Mammary epithelial cell (primary cell): ENCODE measurements at regions not wholly inside any gene's neighbourhood (a gene's known extent, or its start where the extent isn't known, plus 50 kb on each side); places are given as distances from the start of the nearest gene placed in this dataset.

Experiments
- EZH2 ChIP-seq: IDR thresholded peaks from 2 replicates; pipeline ENCODE4 v1.6.1; 2012; ENCODE audit warnings: low read length, inconsistent platforms, borderline replicate concordance
- TF ChIP-seq, protein P1 (sequence below), 2 donors: IDR thresholded peaks in 1 of 2; conservative IDR thresholded peaks in 1 of 2; 2 replicates each; pipeline ENCODE4 v1.5.1; 2011 to 2012; ENCODE audit warnings: inconsistent platforms in 2 of 2, low read length in 2 of 2, mild to moderate bottlenecking in 2 of 2, control low read depth in 1 of 2, low read depth in 1 of 2; ENCODE audit not compliant: insufficient read depth in 1 of 2; ENCODE audit errors: extremely low read depth in 1 of 2

DNA sequence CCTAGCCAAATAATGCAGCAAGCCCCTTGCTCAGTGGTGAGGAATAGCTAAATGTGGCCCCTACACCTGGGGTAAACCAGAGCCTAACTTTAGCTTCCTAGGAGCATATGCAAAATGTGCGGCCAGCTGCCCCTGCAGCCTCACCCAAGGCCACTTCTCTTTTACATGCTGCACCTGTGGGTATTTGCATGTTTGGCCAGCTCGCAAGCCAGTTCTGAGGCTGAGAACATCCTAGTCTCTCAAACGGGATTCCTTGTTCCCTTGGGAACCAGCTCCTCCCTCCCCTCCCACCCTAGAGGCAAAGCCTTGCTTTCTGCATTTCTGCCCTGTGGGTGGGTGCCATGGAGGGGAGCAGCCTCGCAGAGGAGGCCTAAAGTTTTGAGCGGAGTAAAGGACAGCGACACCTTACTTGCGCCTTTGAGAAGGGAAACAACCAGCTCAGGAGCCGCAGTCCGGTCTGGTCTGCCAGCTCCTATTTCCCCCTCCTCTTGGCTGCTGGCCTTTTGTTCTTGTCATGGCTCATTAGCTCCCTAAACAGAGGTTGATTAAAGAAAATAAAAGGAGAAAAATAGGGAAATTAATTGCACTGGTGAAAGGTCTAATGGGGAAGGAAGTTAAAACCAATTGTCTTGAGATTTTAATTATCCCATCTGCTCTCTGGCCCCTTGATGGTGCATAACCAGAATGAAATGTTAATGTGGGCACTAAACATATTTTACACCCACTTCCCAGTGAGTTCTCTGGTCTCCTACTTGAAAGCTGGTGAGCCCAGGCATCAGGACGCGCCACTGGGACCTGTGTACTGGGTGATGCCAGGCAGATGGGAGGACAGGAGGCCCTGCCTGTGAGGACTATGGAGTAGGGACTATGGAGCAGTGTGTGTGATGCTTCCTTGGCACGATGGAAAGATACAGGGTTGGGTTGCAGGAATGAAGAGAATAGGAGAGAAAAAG, 68.7 kb downstream of the TEX35 start:
- TF ChIP-seq, protein P1, sequence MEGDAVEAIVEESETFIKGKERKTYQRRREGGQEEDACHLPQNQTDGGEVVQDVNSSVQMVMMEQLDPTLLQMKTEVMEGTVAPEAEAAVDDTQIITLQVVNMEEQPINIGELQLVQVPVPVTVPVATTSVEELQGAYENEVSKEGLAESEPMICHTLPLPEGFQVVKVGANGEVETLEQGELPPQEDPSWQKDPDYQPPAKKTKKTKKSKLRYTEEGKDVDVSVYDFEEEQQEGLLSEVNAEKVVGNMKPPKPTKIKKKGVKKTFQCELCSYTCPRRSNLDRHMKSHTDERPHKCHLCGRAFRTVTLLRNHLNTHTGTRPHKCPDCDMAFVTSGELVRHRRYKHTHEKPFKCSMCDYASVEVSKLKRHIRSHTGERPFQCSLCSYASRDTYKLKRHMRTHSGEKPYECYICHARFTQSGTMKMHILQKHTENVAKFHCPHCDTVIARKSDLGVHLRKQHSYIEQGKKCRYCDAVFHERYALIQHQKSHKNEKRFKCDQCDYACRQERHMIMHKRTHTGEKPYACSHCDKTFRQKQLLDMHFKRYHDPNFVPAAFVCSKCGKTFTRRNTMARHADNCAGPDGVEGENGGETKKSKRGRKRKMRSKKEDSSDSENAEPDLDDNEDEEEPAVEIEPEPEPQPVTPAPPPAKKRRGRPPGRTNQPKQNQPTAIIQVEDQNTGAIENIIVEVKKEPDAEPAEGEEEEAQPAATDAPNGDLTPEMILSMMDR (conservative IDR thresholded peaks at IDR 0.05 in 1 of 2, IDR thresholded peaks at IDR 0.05 in 1 of 2; ENCODE audit: extremely low read depth in 1 of 2, insufficient read depth in 1 of 2, low read depth in 1 of 2, low read length in 2 of 2), result no peak
- no peak for TF ChIP-seq EZH2
